Endothelial cell of umbilical vein (primary cell): ENCODE measurements at regions not wholly inside any gene's neighbourhood (a gene's known extent, or its start where the extent isn't known, plus 50 kb on each side); places are given as distances from the start of the nearest gene placed in this dataset.

Experiments
- BruUV-seq: library from RNA; stranded (reverse); fragments of 400-500 nt; replicated peaks from 2 replicates; lab custom pipeline; 2021; lab: Mats Ljungman, UMichigan
- CTCF ChIA-PET: fragments of 300-600, 350-600 bp; sonication (Branson Sonifier 250); formaldehyde crosslinking; loops from one replicate; lab custom pipeline; 2021; ENCODE audit warnings: antibody characterized with exemption, inconsistent platforms; lab: Charles Lee
- POLR2A ChIA-PET: fragments of 300-600, 350-600 bp; sonication (Branson Sonifier 250); formaldehyde crosslinking; loops from one replicate; lab custom pipeline; 2021; ENCODE audit warnings: antibody characterized with exemption, inconsistent platforms; lab: Charles Lee
- DNase-seq: peaks from one replicate; pipeline ENCODE4 v3.0.0-alpha.2; 2011; ENCODE audit warnings: low read depth, low spot score
- FAIRE-seq: peaks from 2 replicates; lab custom pipeline; 2011; peaks lifted over from hg19 to GRCh38; lab: Jason Lieb, UNC
- H2AFZ ChIP-seq: 2 replicates; pipeline ENCODE4 v1.6.0; 2012; ENCODE audit warnings: low read depth, low read length, control low read depth, inconsistent platforms
- H3K27ac ChIP-seq: 2 replicates; pipeline ENCODE4 v1.5.1; 2011; ENCODE audit warnings: low read depth, mild to moderate bottlenecking, control low read depth, low read length, moderate library complexity; ENCODE audit not compliant: insufficient read depth
- H3K27me3 ChIP-seq, 2 experiments: 2 replicates each; pipeline versions ENCODE4 v1.6.0 to v1.6.1; 2011; ENCODE audit warnings: low read length in 2 of 2, mixed read lengths in 1 of 2; ENCODE audit not compliant: control insufficient read depth in 2 of 2, insufficient read depth in 2 of 2
- H3K36me3 ChIP-seq, 2 experiments: 2 replicates in 1 of 2; 3 replicates in 1 of 2; pipeline ENCODE4 v1.5.1; 2011; ENCODE audit warnings: low read length in 2 of 2, mild to moderate bottlenecking in 1 of 2, moderate library complexity in 1 of 2; ENCODE audit not compliant: control insufficient read depth in 2 of 2, insufficient read depth in 2 of 2; ENCODE audit errors: extremely low read depth in 1 of 2
- H3K4me1 ChIP-seq: 3 replicates; pipeline ENCODE4 v1.5.1; 2011; ENCODE audit warnings: mild to moderate bottlenecking, low read length; ENCODE audit not compliant: control insufficient read depth, insufficient read depth; ENCODE audit errors: extremely low read depth
- H3K4me2 ChIP-seq: 2 replicates; pipeline ENCODE4 v1.6.1; 2011; ENCODE audit warnings: low read length, control low read depth, mixed read lengths; ENCODE audit not compliant: insufficient read depth
- H3K4me3 ChIP-seq, 3 experiments: fragments of 200-600 bp in 1 of 3; sonication (generic), shearing (Covaris generic) in 1 of 3; replicated peaks in 1 of 3; 2 replicates each; pipeline ENCODE4 v1.5.1; 2011 to 2016; ENCODE audit warnings: control low read depth in 3 of 3, low read length in 3 of 3, mild to moderate bottlenecking in 2 of 3, inconsistent platforms in 1 of 3, low read depth in 1 of 3, moderate library complexity in 1 of 3; ENCODE audit not compliant: insufficient read depth in 1 of 3
- H3K79me2 ChIP-seq: 2 replicates; pipeline ENCODE4 v1.6.0; 2012; ENCODE audit warnings: low read length, inconsistent platforms; ENCODE audit not compliant: control insufficient read depth, insufficient read depth
- H3K9ac ChIP-seq: replicated peaks from 2 replicates; pipeline ENCODE3; 2011; ENCODE audit warnings: low read length, control low read depth; ENCODE audit not compliant: insufficient read depth; ENCODE audit errors: extremely low read depth
- H3K9me1 ChIP-seq: replicated peaks from 3 replicates; pipeline ENCODE4 v1.6.0; 2011; ENCODE audit warnings: mild to moderate bottlenecking, low read length; ENCODE audit not compliant: control insufficient read depth, insufficient read depth; ENCODE audit errors: extremely low read depth
- H3K9me3 ChIP-seq: replicated peaks from 2 replicates; pipeline ENCODE4 v1.5.1; 2012; ENCODE audit warnings: low read length, inconsistent platforms; ENCODE audit not compliant: control insufficient read depth, insufficient read depth
- H4K20me1 ChIP-seq: replicated peaks from 2 replicates; pipeline ENCODE3; 2011; ENCODE audit warnings: mild to moderate bottlenecking, low read length; ENCODE audit not compliant: control insufficient read depth, insufficient read depth; ENCODE audit errors: extremely low read depth
- CTCF ChIP-seq, 2 donors: IDR thresholded peaks; 1 replicate in 1 of 2; 2 replicates in 1 of 2; pipeline ENCODE4 v1.5.1; 2011; ENCODE audit warnings: low read length in 2 of 2, mild to moderate bottlenecking in 2 of 2, moderate library complexity in 2 of 2, control low read depth in 1 of 2, inconsistent platforms in 1 of 2, low read depth in 1 of 2; ENCODE audit not compliant: insufficient read depth in 1 of 2; ENCODE audit errors: extremely low read depth in 1 of 2
- EZH2 ChIP-seq: IDR thresholded peaks from 2 replicates; pipeline ENCODE4 v1.6.1; 2012; ENCODE audit warnings: borderline replicate concordance, low read depth, mild to moderate bottlenecking, moderate library complexity, low read length, inconsistent platforms; ENCODE audit not compliant: severe bottlenecking
- FOS ChIP-seq: IDR thresholded peaks from 2 replicates; pipeline ENCODE4 v1.6.1; 2011; ENCODE audit warnings: mild to moderate bottlenecking, low read length, moderate library complexity, borderline replicate concordance; ENCODE audit not compliant: insufficient read depth
- GATA2 ChIP-seq: IDR thresholded peaks from 2 replicates; pipeline ENCODE4 v1.7.0; 2011; ENCODE audit warnings: low read depth, mild to moderate bottlenecking, moderate library complexity, mixed read lengths, low read length; ENCODE audit not compliant: insufficient read length, insufficient read depth
- JUN ChIP-seq: IDR thresholded peaks from 2 replicates; pipeline ENCODE4 v1.6.1; 2011; ENCODE audit warnings: borderline replicate concordance, low read depth; ENCODE audit not compliant: insufficient read length, insufficient read depth
- MAX ChIP-seq: IDR thresholded peaks from 2 replicates; pipeline ENCODE4 v1.6.1; 2011; ENCODE audit not compliant: insufficient read depth, insufficient read length
- MYC ChIP-seq: IDR thresholded peaks from one replicate; pipeline ENCODE4 v1.6.1; 2011; ENCODE audit warnings: mild to moderate bottlenecking, low read depth, low read length
- POLR2A ChIP-seq: IDR thresholded peaks from 2 replicates; pipeline ENCODE4 v1.6.1; 2012; ENCODE audit warnings: low read depth, mild to moderate bottlenecking, control low read depth, low read length
- POLR2AphosphoS5 ChIP-seq: IDR thresholded peaks from 2 replicates; pipeline ENCODE4 v1.6.1; 2012; ENCODE audit warnings: low read depth, mild to moderate bottlenecking, control low read depth, low read length, moderate library complexity; ENCODE audit not compliant: insufficient read depth
- dilution Hi-C: fragments of 300-500 bp; cut with MboI; formaldehyde crosslinking; loops from one replicate; pipeline ENCODE4 v1.15.0; 2019; ENCODE audit warnings: low sequenced_read_pairs; ENCODE audit not compliant: extremely low pct_ligation_motif_present
- intact Hi-C: fragments of 100-400 bp; cut with micrococcal nuclease; formaldehyde crosslinking; loops from one replicate; pipeline ENCODE4 v1.10.0; 2022

GRCh38 chr1:63266857-63267256, 55.5 kb upstream of the FOXD3 start:
- ChIA-PET CTCF (no interaction called here), POLR2A (no interaction called here)
- no peak for TF ChIP-seq GATA2
- no peak for TF ChIP-seq POLR2A
- no peak for TF ChIP-seq EZH2
- no peak for TF ChIP-seq CTCF (IDR thresholded peaks at IDR 0.05; ENCODE audit: extremely low read depth in 1 of 2, insufficient read depth in 1 of 2, low read depth in 1 of 2, low read length in 2 of 2)
- TF ChIP-seq MYC = no peak
- TF ChIP-seq MAX = no peak
- no peak for TF ChIP-seq JUN
- no peak for TF ChIP-seq FOS
- no peak for TF ChIP-seq POLR2AphosphoS5
- Histone ChIP-seq H3K27me3 (no peaks in the 10 kb centered on the region), H3K27ac (no peak overlapping the region), H3K9ac (no peak overlapping the region), H2AFZ (no peak overlapping the region), H4K20me1 (no peaks in the 10 kb centered on the region), H3K4me1 (no peaks in the 10 kb centered on the region), H3K9me1 (no peaks in the 10 kb centered on the region), H3K4me3 (no peak overlapping the region), H3K9me3 (no peaks in the 10 kb centered on the region), H3K4me2 (no peak overlapping the region), H3K79me2 (no peaks in the 10 kb centered on the region), H3K36me3 (no peaks in the 10 kb centered on the region)
- FAIRE-seq = no peak
- intact Hi-C loops = no loop called here
- dilution Hi-C loops = no loop called here
- DNase-seq = no peak
- BruUV-seq = no TSS peak
